Endothelial cell (in vitro differentiated cells): ENCODE measurements at regions not wholly inside any gene's neighbourhood (a gene's known extent, or its start where the extent isn't known, plus 50 kb on each side); places are given as distances from the start of the nearest gene placed in this dataset.
"Not testable (repeated sequence)": the region's sequence is repeated elsewhere in the genome, so short reads cannot be mapped to it uniquely, and the experiment has no call there.

Experiments
- DNase-seq: peaks from one replicate; pipeline ENCODE4 v3.0.0; 2021; ENCODE audit warnings: low spot score
- H3K27ac Mint-ChIP-seq: one replicate; pipeline ENCODE4 v1.8.0; 2021; ENCODE audit warnings: mixed read lengths, inconsistent platforms; ENCODE audit not compliant: unreplicated experiment
- H3K27me3 Mint-ChIP-seq: one replicate; pipeline ENCODE4 v1.8.0; 2021; ENCODE audit warnings: mild to moderate bottlenecking, moderate library complexity, mixed read lengths, inconsistent platforms; ENCODE audit not compliant: unreplicated experiment
- H3K36me3 Mint-ChIP-seq: one replicate; pipeline ENCODE4 v1.8.0; 2021; ENCODE audit warnings: mild to moderate bottlenecking, low read depth, mixed read lengths, inconsistent platforms; ENCODE audit not compliant: unreplicated experiment
- H3K4me1 Mint-ChIP-seq: one replicate; pipeline ENCODE4 v1.8.0; 2021; ENCODE audit warnings: mild to moderate bottlenecking, mixed read lengths, inconsistent platforms; ENCODE audit not compliant: unreplicated experiment
- H3K4me3 Mint-ChIP-seq: one replicate; pipeline ENCODE4 v1.8.0; 2021; ENCODE audit warnings: mild to moderate bottlenecking, mixed read lengths, inconsistent platforms; ENCODE audit not compliant: unreplicated experiment
- H3K9me3 Mint-ChIP-seq: one replicate; pipeline ENCODE4 v1.8.0; 2021; ENCODE audit warnings: mixed read lengths, inconsistent platforms; ENCODE audit not compliant: unreplicated experiment
- TF ChIP-seq, protein P1 (sequence below): fragments of 200-600 bp; sonication (generic); IDR thresholded peaks from one replicate; pipeline ENCODE4 v1.5.0; 2021; ENCODE audit warnings: antibody characterized with exemption; ENCODE audit not compliant: unreplicated experiment

DNA sequence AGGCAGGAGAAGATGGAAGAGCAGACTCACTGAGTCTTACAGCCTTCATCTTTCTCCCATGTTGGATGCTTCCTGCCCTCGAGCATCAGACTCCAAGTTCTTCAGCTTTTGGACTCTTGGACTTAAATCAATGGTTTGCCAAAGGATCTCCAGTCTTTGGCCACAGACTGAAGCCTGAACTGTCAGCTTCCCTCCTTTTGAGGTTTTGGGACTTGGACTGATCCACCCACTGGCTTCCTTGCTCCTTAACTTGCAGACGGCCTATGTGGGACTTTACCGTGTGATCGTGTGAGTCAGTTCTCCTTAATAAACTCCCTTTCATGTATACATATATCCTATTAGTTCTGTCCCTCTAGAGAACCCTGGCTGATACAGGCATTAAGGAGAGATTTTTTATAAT, 62.4 kb upstream of the TNIK start:
- Mint-ChIP-seq H3K9me3 (no peaks in the 10 kb centered on the region), H3K4me1 (peaks cover 3% of the 10 kb centered on the region), H3K36me3 (no peaks in the 10 kb centered on the region), H3K27me3 (no peaks in the 10 kb centered on the region), H3K27ac (no peak overlapping the region), H3K4me3 (no peak overlapping the region)
- TF ChIP-seq, protein P1, sequence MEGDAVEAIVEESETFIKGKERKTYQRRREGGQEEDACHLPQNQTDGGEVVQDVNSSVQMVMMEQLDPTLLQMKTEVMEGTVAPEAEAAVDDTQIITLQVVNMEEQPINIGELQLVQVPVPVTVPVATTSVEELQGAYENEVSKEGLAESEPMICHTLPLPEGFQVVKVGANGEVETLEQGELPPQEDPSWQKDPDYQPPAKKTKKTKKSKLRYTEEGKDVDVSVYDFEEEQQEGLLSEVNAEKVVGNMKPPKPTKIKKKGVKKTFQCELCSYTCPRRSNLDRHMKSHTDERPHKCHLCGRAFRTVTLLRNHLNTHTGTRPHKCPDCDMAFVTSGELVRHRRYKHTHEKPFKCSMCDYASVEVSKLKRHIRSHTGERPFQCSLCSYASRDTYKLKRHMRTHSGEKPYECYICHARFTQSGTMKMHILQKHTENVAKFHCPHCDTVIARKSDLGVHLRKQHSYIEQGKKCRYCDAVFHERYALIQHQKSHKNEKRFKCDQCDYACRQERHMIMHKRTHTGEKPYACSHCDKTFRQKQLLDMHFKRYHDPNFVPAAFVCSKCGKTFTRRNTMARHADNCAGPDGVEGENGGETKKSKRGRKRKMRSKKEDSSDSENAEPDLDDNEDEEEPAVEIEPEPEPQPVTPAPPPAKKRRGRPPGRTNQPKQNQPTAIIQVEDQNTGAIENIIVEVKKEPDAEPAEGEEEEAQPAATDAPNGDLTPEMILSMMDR: no peak
- no peak for DNase-seq

DNA sequence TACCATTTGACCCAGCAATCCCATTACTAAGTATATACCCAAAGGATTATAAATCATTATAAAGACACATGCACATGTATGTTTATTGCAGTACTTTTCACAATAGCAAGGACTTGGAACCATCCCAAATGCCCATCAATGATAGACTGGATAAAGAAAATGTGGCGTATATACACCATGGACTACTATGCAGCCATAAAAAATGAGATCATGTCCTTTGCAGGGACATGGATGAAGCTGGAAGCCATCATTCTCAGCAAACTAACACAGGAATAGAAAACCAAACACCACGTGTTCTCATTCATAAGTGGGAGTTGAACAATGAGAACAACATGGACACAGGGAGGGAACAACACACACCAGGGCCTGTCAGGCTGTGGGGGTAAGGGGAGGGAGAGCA, 59.2 kb upstream of the TNIK start:
- H3K4me1 Mint-ChIP-seq, H3K4me3 Mint-ChIP-seq, H3K27me3 Mint-ChIP-seq, H3K9me3 Mint-ChIP-seq, DNase-seq, H3K36me3 Mint-ChIP-seq, H3K27ac Mint-ChIP-seq: not testable (repeated sequence)

DNA sequence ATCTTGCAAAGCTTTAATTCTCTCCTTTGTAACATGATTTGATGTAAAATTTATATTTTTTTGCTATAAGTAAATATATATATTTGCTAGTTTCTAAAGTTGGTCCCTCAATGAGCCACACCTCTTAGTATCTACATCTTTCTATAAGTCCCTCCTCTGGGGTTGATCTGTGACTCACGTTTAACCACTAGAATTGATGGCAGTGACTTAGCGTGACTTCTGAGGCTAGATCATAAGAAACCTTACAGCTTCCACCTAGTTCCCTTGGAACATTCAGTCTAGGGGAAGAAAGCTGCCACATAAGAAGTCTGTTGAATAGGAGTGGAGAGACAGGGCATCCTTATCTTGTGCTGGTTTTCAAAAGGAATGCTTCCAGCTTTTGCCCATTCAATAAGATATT, 56.6 kb upstream of the TNIK start:
- TF ChIP-seq, protein P1: no peak
- no peak overlapping the region for H3K4me3 Mint-ChIP-seq
- no peaks in the 10 kb centered on the region for H3K36me3 Mint-ChIP-seq
- peaks cover 5% of the 10 kb centered on the region for H3K4me1 Mint-ChIP-seq
- H3K9me3 Mint-ChIP-seq: no peaks in the 10 kb centered on the region
- no peak overlapping the region for H3K27ac Mint-ChIP-seq
- peaks cover 3% of the 10 kb centered on the region for H3K27me3 Mint-ChIP-seq
- no peak for DNase-seq

DNA sequence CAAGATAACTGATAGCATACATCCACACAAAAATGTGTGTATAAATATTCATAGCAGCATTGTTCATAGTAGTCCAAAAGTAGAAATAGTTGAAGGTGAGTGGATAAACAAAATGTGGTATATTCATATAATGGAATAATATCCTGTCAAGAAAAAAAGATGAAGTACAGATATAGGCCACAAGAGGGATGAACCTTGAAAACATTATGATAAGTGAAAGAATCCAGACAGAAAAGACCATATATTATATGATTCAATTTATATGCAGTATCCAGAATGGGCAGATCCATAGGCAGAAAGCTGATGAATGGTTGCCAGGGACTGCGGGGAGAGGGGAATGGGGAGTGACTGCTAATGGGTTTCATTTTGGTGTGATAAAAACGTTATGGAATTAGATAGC, 54.3 kb upstream of the TNIK start:
- no peak for DNase-seq
- H3K4me3 Mint-ChIP-seq: no peak overlapping the region
- H3K27me3 Mint-ChIP-seq: peaks cover 3% of the 10 kb centered on the region
- no peaks in the 10 kb centered on the region for H3K36me3 Mint-ChIP-seq
- H3K4me1 Mint-ChIP-seq: peaks cover 5% of the 10 kb centered on the region
- no peaks in the 10 kb centered on the region for H3K9me3 Mint-ChIP-seq
- TF ChIP-seq, protein P1: peak; percentile 72
- no peak overlapping the region for H3K27ac Mint-ChIP-seq

DNA sequence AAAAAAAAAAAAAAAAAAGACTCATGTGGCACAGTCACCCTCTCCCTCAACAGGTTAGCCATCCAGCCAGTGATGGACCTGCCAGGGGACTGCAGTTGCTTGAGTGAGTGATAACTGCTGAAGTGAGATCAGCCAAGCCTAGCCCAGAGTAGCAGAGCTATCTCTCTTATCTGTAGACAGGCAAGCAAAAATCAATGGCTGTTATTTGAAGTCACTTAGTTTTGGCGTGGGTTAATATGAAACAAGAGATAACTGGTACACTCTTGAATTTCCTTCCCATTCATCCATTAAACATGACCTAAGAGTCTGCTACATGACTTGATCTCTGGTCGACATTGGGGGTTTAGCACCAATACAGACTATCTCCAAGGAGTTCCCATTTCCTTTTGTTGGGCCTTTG, 51.2 kb upstream of the TNIK start:
- TF ChIP-seq, protein P1: no peak
- no peak for DNase-seq
- Mint-ChIP-seq H3K4me3 (no peak overlapping the region), H3K4me1 (peaks cover 5% of the 10 kb centered on the region), H3K36me3 (no peaks in the 10 kb centered on the region), H3K27ac (no peak overlapping the region), H3K27me3 (no peaks in the 10 kb centered on the region), H3K9me3 (no peaks in the 10 kb centered on the region)
